ENCODE measurements at regions not wholly inside any gene's neighbourhood (a gene's known extent, or its start where the extent isn't known, plus 50 kb on each side); places are given as distances from the start of the nearest gene placed in this dataset.

DNA sequence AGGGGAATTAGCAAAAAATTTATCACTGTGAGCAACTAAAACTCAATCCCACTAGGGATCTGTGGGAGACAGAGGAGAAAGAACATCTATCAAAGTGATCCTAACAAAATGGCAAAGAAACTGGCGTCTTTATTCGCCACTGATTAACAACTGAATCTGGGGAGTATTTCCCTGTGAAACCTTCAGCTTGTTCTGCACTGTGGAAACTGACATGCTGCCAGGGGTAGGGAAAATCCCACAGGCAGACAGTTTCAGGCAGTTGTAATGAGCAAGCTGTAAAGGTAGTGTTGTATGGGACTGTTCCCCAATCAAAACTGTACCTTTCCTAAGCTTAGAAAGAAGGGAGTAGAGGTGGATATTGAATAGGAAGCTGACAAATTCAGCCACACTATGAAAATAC, 611.7 kb downstream of the VGLL3 start:
- TF ChIP-seq, protein P1, sequence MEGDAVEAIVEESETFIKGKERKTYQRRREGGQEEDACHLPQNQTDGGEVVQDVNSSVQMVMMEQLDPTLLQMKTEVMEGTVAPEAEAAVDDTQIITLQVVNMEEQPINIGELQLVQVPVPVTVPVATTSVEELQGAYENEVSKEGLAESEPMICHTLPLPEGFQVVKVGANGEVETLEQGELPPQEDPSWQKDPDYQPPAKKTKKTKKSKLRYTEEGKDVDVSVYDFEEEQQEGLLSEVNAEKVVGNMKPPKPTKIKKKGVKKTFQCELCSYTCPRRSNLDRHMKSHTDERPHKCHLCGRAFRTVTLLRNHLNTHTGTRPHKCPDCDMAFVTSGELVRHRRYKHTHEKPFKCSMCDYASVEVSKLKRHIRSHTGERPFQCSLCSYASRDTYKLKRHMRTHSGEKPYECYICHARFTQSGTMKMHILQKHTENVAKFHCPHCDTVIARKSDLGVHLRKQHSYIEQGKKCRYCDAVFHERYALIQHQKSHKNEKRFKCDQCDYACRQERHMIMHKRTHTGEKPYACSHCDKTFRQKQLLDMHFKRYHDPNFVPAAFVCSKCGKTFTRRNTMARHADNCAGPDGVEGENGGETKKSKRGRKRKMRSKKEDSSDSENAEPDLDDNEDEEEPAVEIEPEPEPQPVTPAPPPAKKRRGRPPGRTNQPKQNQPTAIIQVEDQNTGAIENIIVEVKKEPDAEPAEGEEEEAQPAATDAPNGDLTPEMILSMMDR (IDR thresholded peaks at IDR 0.05): no peak
- no peak for TF ChIP-seq POLR2A (IDR thresholded peaks at IDR 0.05)

All from heart left ventricle (tissue), 13 donors.